HepG2 (cell line): ENCODE measurements at regions not wholly inside any gene's neighbourhood (a gene's known extent, or its start where the extent isn't known, plus 50 kb on each side); places are given as distances from the start of the nearest gene placed in this dataset.

Experiments used
- ATAC-seq: fragments of 200-7000 bp; cut with Tn5 transposase; 3 replicates; pipeline ENCODE4 v1.9.1; 2020; ENCODE audit warnings: mild to moderate bottlenecking, moderate library complexity
- BruUV-seq: library from RNA; stranded (reverse); fragments of 400-500 nt; replicated peaks from 2 replicates; lab custom pipeline; 2021; lab: Mats Ljungman, UMichigan
- CTCF ChIA-PET: fragments of 300-600 bp; formaldehyde crosslinking; extraction: SDS; loops from one replicate; lab custom pipeline; 2021; ENCODE audit warnings: low total read pairs, inconsistent platforms, low intra/inter-chr PET ratio; lab: Yijun Ruan, JAX
- POLR2A ChIA-PET: fragments of 350-600 bp; sonication (Branson Sonifier 250); formaldehyde crosslinking; loops from one replicate; lab custom pipeline; 2020; ENCODE audit warnings: antibody characterized with exemption, inconsistent platforms; lab: Yijun Ruan, JAX
- DNase-seq: peaks from one replicate; pipeline ENCODE4 v3.0.0-alpha.2; 2015; ENCODE audit warnings: low spot score
- FAIRE-seq: peaks from 3 replicates; lab custom pipeline; 2011; peaks lifted over from hg19 to GRCh38; lab: Jason Lieb, UNC
- H2AFZ ChIP-seq: one replicate; pipeline ENCODE4 v1.6.1; 2011; ENCODE audit warnings: low read length, inconsistent platforms
- H3K27ac ChIP-seq: fragments of 300-600 bp; 3 replicates; pipeline ENCODE4 v1.8.0; 2011; ENCODE audit warnings: mixed run types, mild to moderate bottlenecking, mixed read lengths, low read length, inconsistent platforms; ENCODE audit not compliant: insufficient read depth; ENCODE audit errors: extremely low read length
- H3K27me3 ChIP-seq, 2 experiments: fragments of 200-600 bp in 1 of 2; 2 replicates in 1 of 2; 3 replicates in 1 of 2; pipeline versions ENCODE4 v1.6.0 to v1.8.0; 2011; ENCODE audit warnings: low read length in 2 of 2, mild to moderate bottlenecking in 2 of 2, moderate library complexity in 2 of 2, inconsistent platforms in 1 of 2; ENCODE audit not compliant: insufficient read depth in 2 of 2, control insufficient read depth in 1 of 2
- H3K36me3 ChIP-seq, 2 experiments: fragments of 200-600 bp in 1 of 2; replicated peaks in 1 of 2; 2 replicates in 1 of 2; 3 replicates in 1 of 2; pipeline versions ENCODE4 v1.5.1 to v1.8.0; 2011; ENCODE audit warnings: low read length in 2 of 2, inconsistent platforms in 1 of 2; ENCODE audit not compliant: insufficient read depth in 2 of 2, control insufficient read depth in 1 of 2
- H3K4me1 ChIP-seq: 2 replicates; pipeline ENCODE4 v1.5.1; 2012; ENCODE audit warnings: low read length, inconsistent platforms; ENCODE audit not compliant: insufficient read depth
- H3K4me2 ChIP-seq: 2 replicates; pipeline ENCODE4 v1.6.0; 2011; ENCODE audit warnings: low read depth, low read length, inconsistent platforms
- H3K4me3 ChIP-seq, 3 experiments: fragments of 200-600 bp in 1 of 3; sonication (generic), shearing (Covaris generic) in 1 of 3; replicated peaks in 1 of 3; 2 replicates each; pipeline ENCODE4 v1.5.1; 2011 to 2016; ENCODE audit warnings: low read length in 3 of 3, inconsistent platforms in 2 of 3, low read depth in 2 of 3, mild to moderate bottlenecking in 2 of 3, control low read depth in 1 of 3, mixed read lengths in 1 of 3; ENCODE audit not compliant: insufficient read depth in 1 of 3
- H3K79me2 ChIP-seq: one replicate; pipeline ENCODE4 v1.6.1; 2011; ENCODE audit warnings: low read length, inconsistent platforms; ENCODE audit not compliant: insufficient read depth
- H3K9ac ChIP-seq: 2 replicates; pipeline ENCODE4 v1.6.0; 2011; ENCODE audit warnings: mild to moderate bottlenecking, low read depth, low read length, inconsistent platforms; ENCODE audit not compliant: insufficient read depth
- H3K9me3 ChIP-seq: 2 replicates; pipeline ENCODE4 v1.5.1; 2012; ENCODE audit warnings: mild to moderate bottlenecking, low read length
- H4K20me1 ChIP-seq: 2 replicates; pipeline ENCODE4 v1.6.0; 2011; ENCODE audit warnings: inconsistent platforms, mild to moderate bottlenecking, low read length, moderate library complexity; ENCODE audit not compliant: insufficient read depth
- DNMT1 ChIP-seq: sonication (generic); formaldehyde crosslinking; IDR thresholded peaks from 2 replicates; pipeline ENCODE4 v1.5.1; 2020; ENCODE audit warnings: mild to moderate bottlenecking, missing genetic modification reagents
- HOXD1 ChIP-seq: sonication (generic); formaldehyde crosslinking; IDR thresholded peaks from 2 replicates; pipeline ENCODE4 v1.5.0; 2020; ENCODE audit warnings: missing genetic modification reagents
- KAT8 ChIP-seq: IDR thresholded peaks from 2 replicates; pipeline ENCODE4 v1.6.1; 2016; ENCODE audit warnings: missing genetic modification reagents, missing compliant biosample characterization
- KLF15 ChIP-seq: sonication (generic); formaldehyde crosslinking; IDR thresholded peaks from 2 replicates; pipeline ENCODE4 v1.8.1; 2023; ENCODE audit warnings: borderline replicate concordance, mild to moderate bottlenecking, inconsistent platforms, missing genetic modification reagents, mixed read lengths
- TBP ChIP-seq: sonication (generic); formaldehyde crosslinking; IDR thresholded peaks from 2 replicates; pipeline ENCODE4 v1.5.0; 2020; ENCODE audit warnings: missing genetic modification reagents
- TBX2 ChIP-seq: sonication (generic); formaldehyde crosslinking; IDR thresholded peaks from 2 replicates; pipeline ENCODE4 v1.5.0; 2020; ENCODE audit warnings: missing genetic modification reagents, mild to moderate bottlenecking, borderline replicate concordance
- TCF7L2 ChIP-seq: IDR thresholded peaks from 2 replicates; pipeline ENCODE4 v1.6.1; 2011; ENCODE audit warnings: mild to moderate bottlenecking, low read depth, low read length, moderate library complexity
- ZFP90 ChIP-seq: sonication (generic); formaldehyde crosslinking; IDR thresholded peaks from 2 replicates; pipeline ENCODE4 v1.8.0; 2022; ENCODE audit warnings: missing genetic modification reagents, mild to moderate bottlenecking, inconsistent platforms, borderline replicate concordance
- ZNF207 ChIP-seq: fragments of 450-650 bp; IDR thresholded peaks from 2 replicates; pipeline ENCODE4 v1.6.1; 2016; ENCODE audit warnings: antibody characterized with exemption, borderline replicate concordance
- ZNF441 ChIP-seq: sonication (generic); formaldehyde crosslinking; IDR thresholded peaks from 2 replicates; pipeline ENCODE4 v1.7.0; 2021; ENCODE audit warnings: missing genetic modification reagents, borderline replicate concordance
- ZSCAN22 ChIP-seq: sonication (generic); formaldehyde crosslinking; IDR thresholded peaks from 2 replicates; pipeline ENCODE4 v1.4.0; 2020; ENCODE audit warnings: mild to moderate bottlenecking, missing genetic modification reagents
- WGBS: methylation state at CpG from one replicate; pipeline ENCODE4 v1.1.6; 2017; ENCODE audit warnings: low lambda C conversion rate; 5-methylcytosine and 5-hydroxymethylcytosine counted together
- in situ Hi-C: cut with HindIII; loops from 2 replicates; pipeline ENCODE4 v1.10.0; 2017; ENCODE audit warnings: low pct_unique_long_range_greater_than_20kb; ENCODE audit not compliant: extremely low pct_ligation_motif_present
- intact Hi-C: fragments of 100-400 bp; cut with micrococcal nuclease; formaldehyde crosslinking; loops from one replicate; pipeline ENCODE4 v1.10.0; 2022; ENCODE audit not compliant: unreplicated experiment
- TF ChIP-seq, protein P1 (sequence below): sonication (generic); formaldehyde crosslinking; IDR thresholded peaks from 2 replicates; pipeline ENCODE4 v1.4.0; 2020; ENCODE audit warnings: low read depth, mild to moderate bottlenecking, missing genetic modification reagents
- TF ChIP-seq, protein P2 (sequence below): sonication (generic); formaldehyde crosslinking; IDR thresholded peaks from 2 replicates; pipeline ENCODE4 v1.4.0; 2020; ENCODE audit warnings: missing genetic modification reagents, borderline replicate concordance
- TF ChIP-seq, protein P3 (sequence below): sonication (generic); formaldehyde crosslinking; IDR thresholded peaks from 2 replicates; pipeline ENCODE4 v1.5.1; 2020; ENCODE audit warnings: missing genetic modification reagents, mild to moderate bottlenecking, borderline replicate concordance
- TF ChIP-seq, protein P4 (sequence below): sonication (generic); formaldehyde crosslinking; IDR thresholded peaks from 2 replicates; pipeline ENCODE4 v1.9.0; 2021; ENCODE audit warnings: missing genetic modification reagents, borderline replicate concordance
- TF ChIP-seq, protein P5 (sequence below): IDR thresholded peaks from 2 replicates; pipeline ENCODE4 v1.6.1; 2012; ENCODE audit warnings: low read depth, low read length, improper control_type of control experiment

DNA sequence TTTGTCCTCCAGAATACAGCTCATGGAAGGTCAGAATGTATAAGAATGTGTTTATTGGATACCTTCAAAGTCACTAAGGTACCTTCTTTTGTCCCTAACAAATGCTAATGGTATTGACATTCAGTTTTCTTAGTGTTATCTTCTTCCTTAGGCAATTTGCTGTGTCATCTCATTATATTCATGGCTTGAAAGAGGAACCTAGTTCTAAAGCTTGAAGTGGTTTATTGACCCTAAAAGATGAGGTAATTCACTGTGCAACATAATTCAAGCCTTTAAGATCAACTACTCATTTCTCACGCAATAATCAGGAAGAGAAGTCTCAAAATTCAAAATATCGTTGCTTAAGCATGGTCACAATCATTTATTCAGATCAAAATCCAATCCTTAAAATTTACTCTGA is 342.7 kb upstream of the RIOK2 start (continued):
- TF ChIP-seq, protein P1, sequence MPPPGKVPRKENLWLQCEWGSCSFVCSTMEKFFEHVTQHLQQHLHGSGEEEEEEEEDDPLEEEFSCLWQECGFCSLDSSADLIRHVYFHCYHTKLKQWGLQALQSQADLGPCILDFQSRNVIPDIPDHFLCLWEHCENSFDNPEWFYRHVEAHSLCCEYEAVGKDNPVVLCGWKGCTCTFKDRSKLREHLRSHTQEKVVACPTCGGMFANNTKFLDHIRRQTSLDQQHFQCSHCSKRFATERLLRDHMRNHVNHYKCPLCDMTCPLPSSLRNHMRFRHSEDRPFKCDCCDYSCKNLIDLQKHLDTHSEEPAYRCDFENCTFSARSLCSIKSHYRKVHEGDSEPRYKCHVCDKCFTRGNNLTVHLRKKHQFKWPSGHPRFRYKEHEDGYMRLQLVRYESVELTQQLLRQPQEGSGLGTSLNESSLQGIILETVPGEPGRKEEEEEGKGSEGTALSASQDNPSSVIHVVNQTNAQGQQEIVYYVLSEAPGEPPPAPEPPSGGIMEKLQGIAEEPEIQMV, result no peak

DNA sequence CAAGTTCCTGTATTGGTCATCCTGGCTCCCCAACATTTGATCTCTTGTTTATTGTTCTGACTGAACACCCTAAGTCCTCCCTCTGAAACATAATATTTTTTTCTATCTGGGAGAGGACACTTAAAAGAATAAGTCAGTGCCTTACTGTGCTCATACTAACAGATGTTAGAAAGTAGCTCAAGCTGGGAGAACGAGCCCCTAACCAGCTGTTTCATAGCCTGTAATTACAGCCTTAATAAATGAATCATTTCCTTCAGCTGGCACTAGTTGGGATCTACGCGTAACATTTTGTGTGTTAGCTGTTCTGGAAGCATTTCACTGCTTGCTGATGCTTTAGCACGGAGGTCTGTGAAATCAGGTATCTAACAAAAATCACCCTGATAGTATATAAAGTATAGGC is 345.9 kb upstream of the RIOK2 start:
- FAIRE-seq, result no peak
- ATAC-seq, result no peak
- Histone ChIP-seq H3K27me3 (no peaks in the 10 kb centered on the region), H3K79me2 (no peaks in the 10 kb centered on the region), H3K9ac (no peak overlapping the region), H3K27ac (no peak overlapping the region), H3K4me2 (no peak overlapping the region), H3K36me3 (no peaks in the 10 kb centered on the region), H3K9me3 (no peaks in the 10 kb centered on the region), H3K4me1 (no peaks in the 10 kb centered on the region), H3K4me3 (no peak overlapping the region), H4K20me1 (no peaks in the 10 kb centered on the region), H2AFZ (no peak overlapping the region)
- 48% methylated on average over 4 of the region's 4 CpGs for WGBS
- no TSS peak for BruUV-seq
- ChIA-PET POLR2A (no interaction called here), CTCF (no interaction called here)
- DNase-seq, result no peak
- in situ Hi-C loops (loop anchor here (25.0 kb wide), 2 partner anchors 242 to 1308 kb away; no protein-coding TSS in a partner anchor), intact Hi-C loops (no loop called here)
- TF ChIP-seq, protein P2, sequence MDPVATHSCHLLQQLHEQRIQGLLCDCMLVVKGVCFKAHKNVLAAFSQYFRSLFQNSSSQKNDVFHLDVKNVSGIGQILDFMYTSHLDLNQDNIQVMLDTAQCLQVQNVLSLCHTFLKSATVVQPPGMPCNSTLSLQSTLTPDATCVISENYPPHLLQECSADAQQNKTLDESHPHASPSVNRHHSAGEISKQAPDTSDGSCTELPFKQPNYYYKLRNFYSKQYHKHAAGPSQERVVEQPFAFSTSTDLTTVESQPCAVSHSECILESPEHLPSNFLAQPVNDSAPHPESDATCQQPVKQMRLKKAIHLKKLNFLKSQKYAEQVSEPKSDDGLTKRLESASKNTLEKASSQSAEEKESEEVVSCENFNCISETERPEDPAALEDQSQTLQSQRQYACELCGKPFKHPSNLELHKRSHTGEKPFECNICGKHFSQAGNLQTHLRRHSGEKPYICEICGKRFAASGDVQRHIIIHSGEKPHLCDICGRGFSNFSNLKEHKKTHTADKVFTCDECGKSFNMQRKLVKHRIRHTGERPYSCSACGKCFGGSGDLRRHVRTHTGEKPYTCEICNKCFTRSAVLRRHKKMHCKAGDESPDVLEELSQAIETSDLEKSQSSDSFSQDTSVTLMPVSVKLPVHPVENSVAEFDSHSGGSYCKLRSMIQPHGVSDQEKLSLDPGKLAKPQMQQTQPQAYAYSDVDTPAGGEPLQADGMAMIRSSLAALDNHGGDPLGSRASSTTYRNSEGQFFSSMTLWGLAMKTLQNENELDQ (CRISPR knock-in tag), result no peak
- TF ChIP-seq KLF15 (CRISPR knock-in tag) (no peak), ZFP90 (CRISPR knock-in tag) (no peak), HOXD1 (CRISPR knock-in tag) (no peak), ZNF207 (no peak), ZNF441 (CRISPR knock-in tag) (no peak), DNMT1 (CRISPR knock-in tag) (no peak), TBP (CRISPR knock-in tag) (no peak), TCF7L2 (no peak), TBX2 (CRISPR knock-in tag) (no peak), ZSCAN22 (no peak), KAT8 (CRISPR knock-in tag) (no peak)
- TF ChIP-seq, protein P3, sequence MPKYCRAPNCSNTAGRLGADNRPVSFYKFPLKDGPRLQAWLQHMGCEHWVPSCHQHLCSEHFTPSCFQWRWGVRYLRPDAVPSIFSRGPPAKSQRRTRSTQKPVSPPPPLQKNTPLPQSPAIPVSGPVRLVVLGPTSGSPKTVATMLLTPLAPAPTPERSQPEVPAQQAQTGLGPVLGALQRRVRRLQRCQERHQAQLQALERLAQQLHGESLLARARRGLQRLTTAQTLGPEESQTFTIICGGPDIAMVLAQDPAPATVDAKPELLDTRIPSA (CRISPR knock-in tag), result no peak
- TF ChIP-seq, protein P4, sequence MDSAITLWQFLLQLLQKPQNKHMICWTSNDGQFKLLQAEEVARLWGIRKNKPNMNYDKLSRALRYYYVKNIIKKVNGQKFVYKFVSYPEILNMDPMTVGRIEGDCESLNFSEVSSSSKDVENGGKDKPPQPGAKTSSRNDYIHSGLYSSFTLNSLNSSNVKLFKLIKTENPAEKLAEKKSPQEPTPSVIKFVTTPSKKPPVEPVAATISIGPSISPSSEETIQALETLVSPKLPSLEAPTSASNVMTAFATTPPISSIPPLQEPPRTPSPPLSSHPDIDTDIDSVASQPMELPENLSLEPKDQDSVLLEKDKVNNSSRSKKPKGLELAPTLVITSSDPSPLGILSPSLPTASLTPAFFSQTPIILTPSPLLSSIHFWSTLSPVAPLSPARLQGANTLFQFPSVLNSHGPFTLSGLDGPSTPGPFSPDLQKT (CRISPR knock-in tag), result no peak
- TF ChIP-seq, protein P5, sequence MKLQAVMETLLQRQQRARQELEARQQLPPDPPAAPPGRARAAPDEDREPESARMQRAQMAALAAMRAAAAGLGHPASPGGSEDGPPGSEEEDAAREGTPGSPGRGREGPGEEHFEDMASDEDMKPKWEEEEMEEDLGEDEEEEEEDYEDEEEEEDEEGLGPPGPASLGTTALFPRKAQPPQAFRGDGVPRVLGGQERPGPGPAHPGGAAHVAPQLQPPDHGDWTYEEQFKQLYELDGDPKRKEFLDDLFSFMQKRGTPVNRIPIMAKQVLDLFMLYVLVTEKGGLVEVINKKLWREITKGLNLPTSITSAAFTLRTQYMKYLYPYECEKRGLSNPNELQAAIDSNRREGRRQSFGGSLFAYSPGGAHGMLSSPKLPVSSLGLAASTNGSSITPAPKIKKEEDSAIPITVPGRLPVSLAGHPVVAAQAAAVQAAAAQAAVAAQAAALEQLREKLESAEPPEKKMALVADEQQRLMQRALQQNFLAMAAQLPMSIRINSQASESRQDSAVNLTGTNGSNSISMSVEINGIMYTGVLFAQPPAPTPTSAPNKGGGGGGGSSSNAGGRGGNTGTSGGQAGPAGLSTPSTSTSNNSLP, result no peak
